ENCODE measurements at regions not wholly inside any gene's neighbourhood (a gene's known extent, or its start where the extent isn't known, plus 50 kb on each side); places are given as distances from the start of the nearest gene placed in this dataset.

GRCh38 chr6:140917911-140918310 is 1214.8 kb upstream of the GJE1 start:
- TF ChIP-seq POLR2A (IDR thresholded peaks at IDR 0.05) (no peak), CTCF (IDR thresholded peaks at IDR 0.05) (no peak)
- no peak overlapping the region for H3K27ac ChIP-seq
- no peaks in the 10 kb centered on the region for H3K27me3 ChIP-seq
- no peak for DNase-seq
- no peaks in the 10 kb centered on the region for H3K9me3 ChIP-seq
- no peaks in the 10 kb centered on the region for H3K36me3 ChIP-seq
- no peak overlapping the region for H3K4me3 ChIP-seq
- H3K4me1 ChIP-seq: no peaks in the 10 kb centered on the region

DNA sequence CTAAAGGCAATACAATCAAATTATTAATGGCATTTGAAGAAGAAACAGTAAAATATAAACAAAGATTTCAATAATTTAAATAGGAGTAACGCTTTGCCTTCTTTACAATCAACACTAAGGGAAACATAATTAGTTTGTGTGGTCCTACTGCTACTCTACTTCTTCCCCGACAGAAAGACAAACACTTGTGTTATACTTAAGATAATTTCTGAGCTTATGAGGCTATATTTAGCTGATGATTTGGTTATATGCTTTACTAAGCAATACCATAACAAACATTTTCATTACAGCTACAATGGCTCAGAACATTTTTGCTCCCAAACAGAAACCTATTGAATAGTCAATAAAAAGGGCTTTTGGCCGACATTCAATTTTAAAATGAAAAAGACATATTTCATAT is 1217.2 kb upstream of the GJE1 start:
- Histone ChIP-seq H3K27me3 (no peaks in the 10 kb centered on the region), H3K36me3 (no peaks in the 10 kb centered on the region), H3K4me3 (no peak overlapping the region), H3K27ac (no peak overlapping the region), H3K4me1 (no peaks in the 10 kb centered on the region), H3K9me3 (no peaks in the 10 kb centered on the region)
- no peak for TF ChIP-seq CTCF (IDR thresholded peaks at IDR 0.05)
- DNase-seq: no peak

GRCh38 chr6:140915103-140915502 is 1217.6 kb upstream of the GJE1 start:
- no peak for DNase-seq
- Histone ChIP-seq H3K36me3 (no peaks in the 10 kb centered on the region), H3K27me3 (no peaks in the 10 kb centered on the region), H3K9me3 (no peaks in the 10 kb centered on the region), H3K27ac (no peak overlapping the region), H3K4me3 (no peak overlapping the region), H3K4me1 (no peaks in the 10 kb centered on the region)
- TF ChIP-seq CTCF (IDR thresholded peaks at IDR 0.05): no peak
- no peak for TF ChIP-seq POLR2A (IDR thresholded peaks at IDR 0.05)

DNA sequence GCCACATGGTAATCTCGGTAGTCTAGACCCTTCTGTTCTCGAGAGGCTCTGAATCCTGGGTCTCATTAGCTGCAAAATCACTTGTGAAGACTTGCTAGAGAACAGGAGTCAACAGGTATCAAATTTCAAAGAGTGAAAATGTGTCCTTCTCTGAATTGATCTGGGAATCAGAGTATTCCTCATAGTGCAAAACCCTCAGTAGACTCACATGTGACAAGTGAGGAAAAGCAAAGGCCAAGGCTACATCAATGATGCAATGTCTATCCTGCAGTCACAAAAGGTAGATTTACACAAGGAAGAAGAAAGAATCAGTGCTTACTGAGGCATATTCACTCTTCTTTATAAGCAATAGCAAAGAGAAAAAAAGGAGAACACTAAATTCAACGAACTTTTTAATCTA is 1220.0 kb upstream of the GJE1 start:
- H3K27me3 ChIP-seq: no peaks in the 10 kb centered on the region
- TF ChIP-seq POLR2A (IDR thresholded peaks at IDR 0.05) (no peak), CTCF (IDR thresholded peaks at IDR 0.05) (no peak)
- H3K4me3 ChIP-seq: no peak overlapping the region
- no peaks in the 10 kb centered on the region for H3K9me3 ChIP-seq
- no peak overlapping the region for H3K27ac ChIP-seq
- no peaks in the 10 kb centered on the region for H3K36me3 ChIP-seq
- no peak for DNase-seq
- no peaks in the 10 kb centered on the region for H3K4me1 ChIP-seq

GRCh38 chr6:140909625-140910024 is 1223.1 kb upstream of the GJE1 start:
- H3K27me3 ChIP-seq: no peaks in the 10 kb centered on the region
- H3K4me1 ChIP-seq: no peaks in the 10 kb centered on the region
- no peak for DNase-seq
- no peaks in the 10 kb centered on the region for H3K9me3 ChIP-seq
- no peak overlapping the region for H3K4me3 ChIP-seq
- H3K36me3 ChIP-seq: no peaks in the 10 kb centered on the region
- TF ChIP-seq POLR2A (IDR thresholded peaks at IDR 0.05): no peak
- no peak for TF ChIP-seq CTCF (IDR thresholded peaks at IDR 0.05)
- H3K27ac ChIP-seq: no peak overlapping the region

- no peaks in the 10 kb centered on the region for H3K9me3 ChIP-seq
- TF ChIP-seq CTCF (IDR thresholded peaks at IDR 0.05): no peak
- no peak for TF ChIP-seq POLR2A (IDR thresholded peaks at IDR 0.05)
- no peak overlapping the region for H3K27ac ChIP-seq
- no peak overlapping the region for H3K4me3 ChIP-seq
- DNase-seq: no peak
- no peaks in the 10 kb centered on the region for H3K27me3 ChIP-seq
- H3K36me3 ChIP-seq: no peaks in the 10 kb centered on the region
- H3K4me1 ChIP-seq: no peaks in the 10 kb centered on the region
Observed at GRCh38 chr6:140909156-140909555, 1223.6 kb upstream of the GJE1 start.

Measured in Peyer's patch (tissue), 4 donors.